T-helper 1 cell treated with Interleukin-12 subunit alpha and Interleukin-12 subunit beta and Interleukin-4 antibody, amounts not matched to agents 30 μg/mL and 1 μg/mL, for 36 hours (primary cell): ENCODE measurements at regions not wholly inside any gene's neighbourhood (a gene's known extent, or its start where the extent isn't known, plus 50 kb on each side); places are given as distances from the start of the nearest gene placed in this dataset.

ENCODE experiments used
- H3K27ac Mint-ChIP-seq: one replicate; pipeline ENCODE4 v1.8.0; 2021; ENCODE audit warnings: mild to moderate bottlenecking, mixed read lengths
- H3K27me3 Mint-ChIP-seq: one replicate; pipeline ENCODE4 v1.8.0; 2021; ENCODE audit warnings: low read depth, mixed read lengths
- H3K36me3 Mint-ChIP-seq: one replicate; pipeline ENCODE4 v1.8.0; 2021; ENCODE audit warnings: low read depth, mixed read lengths
- H3K4me1 Mint-ChIP-seq: one replicate; pipeline ENCODE4 v1.8.0; 2021; ENCODE audit warnings: low read depth, mixed read lengths
- H3K4me3 Mint-ChIP-seq: one replicate; pipeline ENCODE4 v1.8.0; 2021; ENCODE audit warnings: mild to moderate bottlenecking, moderate library complexity, mixed read lengths
- H3K9me3 Mint-ChIP-seq: one replicate; pipeline ENCODE4 v1.8.0; 2021; ENCODE audit warnings: mixed read lengths

DNA sequence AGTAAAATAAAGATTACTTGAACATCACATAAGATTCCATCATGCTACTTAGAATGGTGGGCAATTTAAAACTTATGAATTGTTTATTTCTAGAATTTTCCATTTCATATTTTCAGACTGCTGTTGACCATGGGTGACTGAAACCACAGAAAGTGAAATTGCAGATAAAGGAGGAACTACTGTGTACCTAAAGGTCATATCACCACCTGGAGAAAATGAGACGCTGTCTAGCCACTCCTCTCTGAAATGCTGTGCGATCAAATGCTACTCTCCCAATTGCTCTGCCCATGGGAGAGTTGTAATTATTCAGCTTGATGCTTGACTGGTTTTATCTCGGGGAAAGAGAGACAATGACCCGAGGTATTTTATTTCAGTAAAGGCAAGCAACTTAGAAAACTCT, 128.9 kb upstream of the ERCC4 start:
- Mint-ChIP-seq H3K27me3 (no peaks in the 10 kb centered on the region), H3K4me3 (no peak overlapping the region), H3K4me1 (no peaks in the 10 kb centered on the region), H3K36me3 (no peaks in the 10 kb centered on the region), H3K27ac (no peak overlapping the region), H3K9me3 (peaks cover 12% of the 10 kb centered on the region)

DNA sequence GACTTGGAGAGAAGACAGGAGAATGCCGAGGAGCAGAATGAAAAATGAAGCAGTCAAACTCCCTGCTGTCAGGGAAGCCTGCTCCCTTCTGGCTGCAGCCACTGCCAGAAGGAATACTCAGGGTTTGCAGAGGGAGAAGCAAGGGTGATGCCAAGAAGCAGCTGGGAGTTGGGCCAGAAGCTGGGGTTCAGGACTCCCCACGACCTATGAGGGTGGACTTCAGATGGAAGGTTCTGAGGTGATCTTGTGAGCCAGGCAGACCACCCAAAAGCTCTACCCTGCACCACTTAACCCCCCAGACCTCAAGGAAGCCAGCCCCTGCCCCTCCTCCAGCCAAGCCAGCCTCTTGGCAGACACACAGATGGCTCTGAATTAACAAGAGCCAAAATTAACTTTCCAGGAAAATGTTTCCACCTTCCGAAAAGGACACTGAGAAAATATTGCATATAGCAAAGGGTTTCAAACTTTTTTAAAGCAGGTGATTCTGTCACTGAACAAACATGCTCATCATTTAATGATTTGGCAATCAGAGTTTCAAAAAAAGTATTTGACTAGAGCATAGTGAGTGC, 126.0 kb upstream of the ERCC4 start:
- H3K9me3 Mint-ChIP-seq, result peaks cover 8% of the 10 kb centered on the region
- no peaks in the 10 kb centered on the region for H3K36me3 Mint-ChIP-seq
- no peaks in the 10 kb centered on the region for H3K4me1 Mint-ChIP-seq
- no peaks in the 10 kb centered on the region for H3K27me3 Mint-ChIP-seq
- H3K27ac Mint-ChIP-seq, result no peak overlapping the region
- no peak overlapping the region for H3K4me3 Mint-ChIP-seq

GRCh38 chr16:13795131-13795530, 124.8 kb upstream of the ERCC4 start:
- H3K27me3 Mint-ChIP-seq, result no peaks in the 10 kb centered on the region
- H3K9me3 Mint-ChIP-seq, result peaks cover 8% of the 10 kb centered on the region
- H3K27ac Mint-ChIP-seq, result no peak overlapping the region
- H3K4me3 Mint-ChIP-seq, result no peak overlapping the region
- H3K36me3 Mint-ChIP-seq, result no peaks in the 10 kb centered on the region
- H3K4me1 Mint-ChIP-seq, result no peaks in the 10 kb centered on the region

GRCh38 chr16:13797718-13798117, 122.2 kb upstream of the ERCC4 start:
- Mint-ChIP-seq H3K9me3 (no peaks in the 10 kb centered on the region), H3K4me1 (no peaks in the 10 kb centered on the region)

DNA sequence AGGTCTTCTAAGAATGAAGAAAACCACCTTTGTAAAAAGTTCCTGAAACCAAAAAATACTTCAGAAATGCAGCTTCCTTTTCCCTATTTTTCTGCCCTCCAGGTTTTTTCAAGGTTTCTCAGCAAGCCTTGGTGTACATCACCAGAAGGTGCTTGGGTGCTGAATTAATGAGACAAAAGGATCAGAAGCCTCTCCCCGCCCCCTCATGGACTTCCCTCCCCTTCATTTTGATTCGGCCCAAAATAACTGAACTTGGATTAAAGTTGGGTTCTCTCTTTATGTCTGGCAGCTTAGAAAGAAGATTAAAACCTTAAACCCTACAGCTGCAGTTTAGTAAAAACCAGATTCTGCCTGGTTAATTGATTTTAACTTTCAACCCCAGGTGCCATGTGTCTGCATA, 121.7 kb upstream of the ERCC4 start:
- Mint-ChIP-seq H3K36me3 (no peaks in the 10 kb centered on the region), H3K4me3 (no peak overlapping the region), H3K27me3 (no peaks in the 10 kb centered on the region), H3K9me3 (no peaks in the 10 kb centered on the region), H3K4me1 (no peaks in the 10 kb centered on the region), H3K27ac (no peak overlapping the region)

More at GRCh38 chr16:13797718-13798117, 122.2 kb upstream of the ERCC4 start:
- Mint-ChIP-seq H3K27ac (no peak overlapping the region), H3K4me3 (no peak overlapping the region), H3K27me3 (no peaks in the 10 kb centered on the region), H3K36me3 (no peaks in the 10 kb centered on the region)

DNA sequence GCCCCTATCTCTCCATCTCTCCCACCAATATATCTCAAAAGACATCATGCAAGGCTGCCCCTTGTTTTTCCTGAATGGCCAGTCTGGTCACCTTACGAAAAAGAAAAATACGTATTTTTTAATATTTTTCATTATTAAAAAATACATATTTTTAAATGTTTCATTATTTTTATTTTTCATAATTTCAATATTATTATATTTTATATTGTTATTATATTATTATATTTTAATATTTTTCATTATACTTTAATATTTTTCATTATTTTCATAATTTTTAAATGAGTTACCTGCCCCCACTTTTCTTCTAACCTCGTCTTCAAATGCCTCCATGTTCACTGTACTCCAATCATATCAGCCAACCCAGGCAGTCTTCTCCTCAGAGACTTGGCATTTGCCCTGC, 116.0 kb upstream of the ERCC4 start:
- no peaks in the 10 kb centered on the region for H3K36me3 Mint-ChIP-seq
- H3K4me3 Mint-ChIP-seq, result no peak overlapping the region
- H3K27ac Mint-ChIP-seq, result no peak overlapping the region
- no peaks in the 10 kb centered on the region for H3K27me3 Mint-ChIP-seq
- H3K4me1 Mint-ChIP-seq, result no peaks in the 10 kb centered on the region
- peaks cover 5% of the 10 kb centered on the region for H3K9me3 Mint-ChIP-seq

DNA sequence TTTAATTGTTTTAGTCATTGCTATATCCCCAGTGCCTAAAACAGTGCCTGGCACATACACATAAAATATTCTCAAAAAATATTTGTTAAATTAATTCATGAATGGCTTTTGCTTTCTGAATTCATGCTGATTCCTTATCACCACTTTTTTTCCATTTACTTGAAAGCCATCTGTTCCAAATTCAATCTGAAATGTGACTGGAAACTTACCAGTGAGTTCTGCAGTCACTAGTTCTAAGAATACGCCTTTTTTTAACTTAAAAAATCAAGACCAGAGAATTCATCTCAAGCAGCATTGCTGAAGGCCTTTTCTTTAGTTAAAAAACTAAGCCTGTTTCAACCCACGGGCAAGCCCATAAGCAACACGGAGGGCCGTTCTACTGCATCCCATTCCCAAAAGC, 114.0 kb upstream of the ERCC4 start:
- Mint-ChIP-seq H3K27me3 (no peaks in the 10 kb centered on the region), H3K4me3 (no peak overlapping the region), H3K36me3 (no peaks in the 10 kb centered on the region), H3K9me3 (peaks cover 5% of the 10 kb centered on the region), H3K27ac (no peak overlapping the region), H3K4me1 (no peaks in the 10 kb centered on the region)

GRCh38 chr16:13806671-13807070, 113.3 kb upstream of the ERCC4 start:
- H3K27ac Mint-ChIP-seq, result no peak overlapping the region
- H3K4me3 Mint-ChIP-seq, result no peak overlapping the region
- H3K36me3 Mint-ChIP-seq, result no peaks in the 10 kb centered on the region
- H3K9me3 Mint-ChIP-seq, result peaks cover 5% of the 10 kb centered on the region
- H3K27me3 Mint-ChIP-seq, result no peaks in the 10 kb centered on the region
- no peaks in the 10 kb centered on the region for H3K4me1 Mint-ChIP-seq

GRCh38 chr16:13808102-13808501, 111.9 kb upstream of the ERCC4 start:
- no peaks in the 10 kb centered on the region for H3K36me3 Mint-ChIP-seq
- H3K9me3 Mint-ChIP-seq, result peaks cover 5% of the 10 kb centered on the region
- H3K27me3 Mint-ChIP-seq, result no peaks in the 10 kb centered on the region
- no peak overlapping the region for H3K27ac Mint-ChIP-seq
- H3K4me3 Mint-ChIP-seq, result no peak overlapping the region
- H3K4me1 Mint-ChIP-seq, result no peaks in the 10 kb centered on the region

- Mint-ChIP-seq H3K36me3 (no peaks in the 10 kb centered on the region), H3K9me3 (no peaks in the 10 kb centered on the region), H3K27me3 (no peaks in the 10 kb centered on the region), H3K4me3 (no peak overlapping the region), H3K27ac (no peak overlapping the region), H3K4me1 (no peaks in the 10 kb centered on the region)
Observed at GRCh38 chr16:13809765-13810164, 110.2 kb upstream of the ERCC4 start.

DNA sequence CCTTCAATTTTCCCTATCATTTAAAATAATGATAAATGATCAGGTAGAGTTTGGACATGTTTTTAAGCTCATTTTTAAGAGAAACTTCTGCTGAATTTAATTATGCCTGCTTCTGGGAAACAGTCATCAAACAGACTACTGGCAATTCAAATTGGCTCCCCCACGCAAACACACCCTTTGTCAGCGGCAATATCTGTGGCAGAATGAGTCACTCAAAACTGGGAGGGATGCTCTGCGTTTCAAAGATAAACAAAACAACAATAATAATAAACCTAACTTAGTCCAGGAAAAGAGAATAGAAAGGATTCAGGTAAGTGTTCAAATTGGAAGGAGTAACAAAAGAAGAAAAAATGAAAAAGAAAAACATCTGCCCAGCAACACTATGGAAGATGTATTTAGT, 108.1 kb upstream of the ERCC4 start:
- Mint-ChIP-seq H3K36me3 (no peaks in the 10 kb centered on the region), H3K4me3 (no peak overlapping the region), H3K4me1 (no peaks in the 10 kb centered on the region), H3K27ac (no peak overlapping the region), H3K9me3 (no peaks in the 10 kb centered on the region), H3K27me3 (no peaks in the 10 kb centered on the region)

DNA sequence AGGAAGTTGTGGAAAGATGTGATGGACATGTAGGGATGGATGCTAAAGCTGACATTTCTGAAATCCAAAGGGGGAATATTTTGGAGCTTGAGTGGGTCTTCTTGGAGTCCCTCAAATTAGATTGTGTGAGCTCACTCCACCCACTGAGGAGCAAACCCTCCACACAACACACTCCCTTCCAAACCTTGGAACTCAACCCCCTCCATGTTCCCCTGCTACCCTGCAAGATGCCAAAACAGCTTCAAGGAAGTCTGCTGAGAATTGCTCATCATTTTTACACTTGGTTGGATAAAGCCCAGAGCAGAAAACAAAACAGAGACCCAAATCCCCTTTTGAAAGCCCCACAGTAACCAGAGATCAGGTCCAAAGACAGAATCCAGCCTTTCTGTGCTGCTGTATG, 103.3 kb upstream of the ERCC4 start:
- Mint-ChIP-seq H3K9me3 (no peaks in the 10 kb centered on the region), H3K27me3 (no peaks in the 10 kb centered on the region), H3K4me3 (no peak overlapping the region), H3K36me3 (no peaks in the 10 kb centered on the region), H3K4me1 (no peaks in the 10 kb centered on the region), H3K27ac (no peak overlapping the region)

- Mint-ChIP-seq H3K27ac (no peak overlapping the region), H3K27me3 (no peaks in the 10 kb centered on the region), H3K4me3 (no peak overlapping the region), H3K36me3 (no peaks in the 10 kb centered on the region), H3K9me3 (peaks cover 3% of the 10 kb centered on the region), H3K4me1 (no peaks in the 10 kb centered on the region)
Observed at GRCh38 chr16:13823501-13823900, 96.5 kb upstream of the ERCC4 start.

DNA sequence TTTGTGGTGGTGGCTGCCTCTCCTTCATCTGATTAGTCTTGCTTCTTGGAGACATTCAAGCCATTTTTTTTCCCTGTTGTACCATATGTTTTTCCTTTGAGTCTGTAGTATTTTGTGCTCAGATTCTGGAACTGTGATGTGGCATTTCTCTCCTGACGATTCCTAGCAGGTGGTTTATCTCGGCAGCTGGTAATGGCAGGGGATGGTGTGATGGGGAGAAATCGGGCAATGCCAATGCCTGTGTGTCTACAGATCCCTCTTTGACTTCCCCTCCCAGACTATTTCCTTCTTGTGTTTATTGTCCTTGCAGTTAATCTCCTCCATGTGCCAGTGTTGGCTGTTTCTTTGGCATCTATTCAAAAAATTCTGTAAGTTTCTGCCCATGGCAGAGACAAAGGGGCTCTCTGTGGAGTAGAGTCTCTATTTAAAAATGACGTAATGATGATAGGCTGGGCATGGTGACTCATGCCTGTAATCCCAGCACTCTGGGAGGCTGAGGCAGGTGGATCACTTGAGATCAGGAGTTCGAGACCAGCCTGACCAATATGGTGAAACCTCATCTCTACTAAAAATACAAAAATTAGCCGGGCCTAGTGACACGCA, 90.2 kb upstream of the ERCC4 start:
- Mint-ChIP-seq H3K4me1 (no peaks in the 10 kb centered on the region), H3K27me3 (no peaks in the 10 kb centered on the region), H3K36me3 (no peaks in the 10 kb centered on the region), H3K9me3 (peaks cover 3% of the 10 kb centered on the region), H3K27ac (no peak overlapping the region), H3K4me3 (no peak overlapping the region)

- Mint-ChIP-seq H3K9me3 (no peaks in the 10 kb centered on the region), H3K36me3 (no peaks in the 10 kb centered on the region), H3K4me1 (no peaks in the 10 kb centered on the region), H3K27me3 (no peaks in the 10 kb centered on the region), H3K4me3 (no peak overlapping the region), H3K27ac (no peak overlapping the region)
Observed at GRCh38 chr16:13833515-13833914, 86.4 kb upstream of the ERCC4 start.

- Mint-ChIP-seq H3K9me3 (no peaks in the 10 kb centered on the region), H3K4me1 (no peaks in the 10 kb centered on the region), H3K36me3 (no peaks in the 10 kb centered on the region), H3K27me3 (no peaks in the 10 kb centered on the region), H3K27ac (no peak overlapping the region), H3K4me3 (no peak overlapping the region)
Observed at GRCh38 chr16:13835387-13835786, 84.6 kb upstream of the ERCC4 start.
